DMS153 (cell line): ENCODE measurements at regions not wholly inside any gene's neighbourhood (a gene's known extent, or its start where the extent isn't known, plus 50 kb on each side); places are given as distances from the start of the nearest gene placed in this dataset.

ENCODE experiments used
- DNase-seq: peaks from one replicate; lab custom pipeline; 2025; lab: John Stamatoyannopoulos, UW

- no peak for DNase-seq
Observed at GRCh38 chr5:125277494-125278154, 531.2 kb upstream of the ZNF608 start.

GRCh38 chr5:125278711-125279110 is 532.3 kb upstream of the ZNF608 start:
- DNase-seq, result no peak

- no peak for DNase-seq
Observed at GRCh38 chr5:125281667-125282066, 535.2 kb upstream of the ZNF608 start.

- DNase-seq, result no peak
Observed at GRCh38 chr5:125283372-125283771, 536.9 kb upstream of the ZNF608 start.

GRCh38 chr5:125286271-125286670 is 539.8 kb upstream of the ZNF608 start:
- no peak for DNase-seq

GRCh38 chr5:125289606-125290005 is 543.2 kb upstream of the ZNF608 start:
- DNase-seq, result no peak

- DNase-seq, result no peak
Observed at GRCh38 chr5:125290935-125291334, 544.5 kb upstream of the ZNF608 start.

- DNase-seq, result no peak
Observed at GRCh38 chr5:125291447-125291846, 545.0 kb upstream of the ZNF608 start.

- DNase-seq, result no peak
Observed at GRCh38 chr5:125293223-125293622, 546.8 kb upstream of the ZNF608 start.

GRCh38 chr5:125293726-125294125 is 547.3 kb upstream of the ZNF608 start:
- DNase-seq, result no peak

GRCh38 chr5:125294844-125295243 is 548.4 kb upstream of the ZNF608 start:
- DNase-seq, result no peak

GRCh38 chr5:125295405-125295872 is 549.0 kb upstream of the ZNF608 start:
- DNase-seq, result no peak

- DNase-seq, result no peak
Observed at GRCh38 chr5:125298258-125298657, 551.8 kb upstream of the ZNF608 start.

GRCh38 chr5:125298746-125299379 is 552.4 kb upstream of the ZNF608 start:
- DNase-seq, result no peak

GRCh38 chr5:125301711-125302110 is 555.3 kb upstream of the ZNF608 start:
- no peak for DNase-seq

- no peak for DNase-seq
Observed at GRCh38 chr5:125302577-125302976, 556.1 kb upstream of the ZNF608 start.

GRCh38 chr5:125306741-125307140 is 560.3 kb upstream of the ZNF608 start:
- DNase-seq, result no peak

- no peak for DNase-seq
Observed at GRCh38 chr5:125310749-125311148, 564.3 kb upstream of the ZNF608 start.

GRCh38 chr5:125311743-125312142 is 565.3 kb upstream of the ZNF608 start:
- DNase-seq, result no peak

GRCh38 chr5:125313555-125313954 is 567.1 kb upstream of the ZNF608 start:
- no peak for DNase-seq

GRCh38 chr5:125315306-125315705 is 568.9 kb upstream of the ZNF608 start:
- DNase-seq, result no peak

- no peak for DNase-seq
Observed at GRCh38 chr5:125316391-125316790, 570.0 kb upstream of the ZNF608 start.

GRCh38 chr5:125316915-125317535 is 570.6 kb upstream of the ZNF608 start:
- peak; percentile 96 for DNase-seq
